Caki2 (cell line): ENCODE measurements at regions not wholly inside any gene's neighbourhood (a gene's known extent, or its start where the extent isn't known, plus 50 kb on each side); places are given as distances from the start of the nearest gene placed in this dataset.
"Not testable (repeated sequence)": the region's sequence is repeated elsewhere in the genome, so short reads cannot be mapped to it uniquely, and the experiment has no call there.

Source experiments
- DNase-seq: peaks from one replicate; pipeline ENCODE4 v3.0.0-alpha.2; 2015; ENCODE audit warnings: low read depth
- in situ Hi-C: cut with HindIII; loops from 2 replicates; pipeline ENCODE4 v1.10.0; 2016; ENCODE audit warnings: low sequenced_read_pairs, low pct_unique_long_range_greater_than_20kb, mixed read lengths

GRCh38 chr17:43345515-43345914 lies 53.3 kb upstream of the ARL4D start:
- DNase-seq, in situ Hi-C loops: not testable (repeated sequence)

GRCh38 chr17:43344685-43345084 lies 54.1 kb upstream of the ARL4D start:
- in situ Hi-C loops: no loop called here

GRCh38 chr17:43342589-43342890 lies 56.3 kb upstream of the ARL4D start:
- in situ Hi-C loops: no loop called here
- no peak for DNase-seq

More at GRCh38 chr17:43344685-43345084, 54.1 kb upstream of the ARL4D start:
- DNase-seq: no peak

- in situ Hi-C loops: no loop called here
- DNase-seq: no peak
These were observed 56.8 kb upstream of the ARL4D start for GRCh38 chr17:43341715-43342588.

GRCh38 chr17:43338886-43339516 lies 59.8 kb upstream of the ARL4D start:
- DNase-seq: peak; percentile 52
- in situ Hi-C loops: no loop called here

- in situ Hi-C loops: no loop called here
- DNase-seq: no peak
These were observed 60.9 kb upstream of the ARL4D start for GRCh38 chr17:43337684-43338428.

GRCh38 chr17:43334738-43335402 lies 63.9 kb upstream of the ARL4D start:
- no peak for DNase-seq
- in situ Hi-C loops: no loop called here

GRCh38 chr17:43333433-43333943 lies 65.3 kb upstream of the ARL4D start:
- DNase-seq: no peak
- in situ Hi-C loops: no loop called here

GRCh38 chr17:43332230-43332629 lies 66.6 kb upstream of the ARL4D start:
- in situ Hi-C loops: no loop called here
- no peak for DNase-seq

- no peak for DNase-seq
- in situ Hi-C loops: no loop called here
These were observed 67.7 kb upstream of the ARL4D start for GRCh38 chr17:43330876-43331639.

- in situ Hi-C loops: no loop called here
- no peak for DNase-seq
These were observed 69.6 kb upstream of the ARL4D start for GRCh38 chr17:43329183-43329582.

- in situ Hi-C loops: no loop called here
- DNase-seq: no peak
These were observed 70.1 kb upstream of the ARL4D start for GRCh38 chr17:43328650-43329049.

- in situ Hi-C loops: no loop called here
These were observed 70.9 kb upstream of the ARL4D start for GRCh38 chr17:43327834-43328420.

GRCh38 chr17:43327421-43327820 lies 71.4 kb upstream of the ARL4D start:
- DNase-seq: no peak

More at GRCh38 chr17:43327834-43328420, 70.9 kb upstream of the ARL4D start:
- no peak for DNase-seq

GRCh38 chr17:43326490-43327275 lies 72.1 kb upstream of the ARL4D start:
- no peak for DNase-seq
- in situ Hi-C loops: no loop called here

More at GRCh38 chr17:43327421-43327820, 71.4 kb upstream of the ARL4D start:
- in situ Hi-C loops: no loop called here

GRCh38 chr17:43324205-43324893 lies 74.4 kb upstream of the ARL4D start:
- DNase-seq: peak; percentile 74
- in situ Hi-C loops: no loop called here
